ENCODE measurements at regions not wholly inside any gene's neighbourhood (a gene's known extent, or its start where the extent isn't known, plus 50 kb on each side); places are given as distances from the start of the nearest gene placed in this dataset.

DNA sequence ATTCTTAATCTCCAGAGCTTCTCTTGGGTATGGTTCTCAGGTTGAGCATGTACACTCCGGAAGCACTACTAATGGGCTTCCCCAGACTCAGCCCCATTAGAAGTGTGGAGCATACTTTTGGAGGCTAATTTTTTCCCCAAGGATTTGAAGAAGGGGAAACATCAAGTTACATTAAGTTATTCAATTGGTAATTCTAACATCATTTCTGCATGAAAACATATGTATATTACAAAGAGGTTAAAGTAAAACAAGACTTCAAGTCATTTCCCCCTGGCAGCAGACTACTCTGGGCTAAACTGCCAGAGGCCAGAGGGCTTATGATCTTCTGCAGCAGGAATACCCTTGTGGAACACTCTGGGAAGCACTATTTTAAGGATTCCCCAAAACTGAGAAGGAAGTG lies 227.7 kb upstream of the STK17B start:
- CTCF ChIA-PET, result interaction anchor here (1.3 kb wide), 1 partner anchor 63 kb away, joined by 3 read pairs; no protein-coding TSS in a partner anchor
- H3K4me3 Mint-ChIP-seq, result no peak overlapping the region
- no peaks in the 10 kb centered on the region for H3K4me1 Mint-ChIP-seq
- H3K9me3 Mint-ChIP-seq, result no peaks in the 10 kb centered on the region
- H3K36me3 Mint-ChIP-seq, result no peaks in the 10 kb centered on the region
- no peak for DNase-seq
- H3K27me3 Mint-ChIP-seq, result no peaks in the 10 kb centered on the region
- H3K27ac Mint-ChIP-seq, result no peak overlapping the region

- Mint-ChIP-seq H3K27ac (no peak overlapping the region), H3K27me3 (no peaks in the 10 kb centered on the region), H3K36me3 (no peaks in the 10 kb centered on the region), H3K9me3 (no peaks in the 10 kb centered on the region), H3K4me3 (no peak overlapping the region), H3K4me1 (no peaks in the 10 kb centered on the region)
- CTCF ChIA-PET, result no interaction called here
- no peak for DNase-seq
Observed at GRCh38 chr2:196399722-196400691, 228.6 kb upstream of the STK17B start.

DNA sequence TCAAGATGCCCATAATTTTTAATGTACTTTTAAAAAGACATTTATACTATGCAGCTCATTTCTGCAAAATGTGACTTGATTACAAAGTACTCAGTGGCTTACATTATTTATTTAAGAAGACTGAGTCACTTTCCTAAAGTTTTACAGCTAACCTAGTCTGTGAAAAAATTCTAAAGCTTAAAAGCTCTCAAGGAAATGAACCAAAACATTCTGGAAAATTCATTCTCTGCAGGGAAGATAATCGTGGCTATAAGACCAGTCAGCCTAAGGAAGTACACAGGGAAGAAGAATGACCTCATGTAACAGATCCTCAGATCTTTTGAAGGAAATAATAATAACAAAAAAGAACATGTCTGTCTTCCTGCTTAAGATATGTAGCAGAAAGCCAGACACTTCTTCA lies 232.1 kb upstream of the STK17B start:
- H3K36me3 Mint-ChIP-seq, result no peaks in the 10 kb centered on the region
- CTCF ChIA-PET, result no interaction called here
- H3K9me3 Mint-ChIP-seq, result no peaks in the 10 kb centered on the region
- H3K27me3 Mint-ChIP-seq, result no peaks in the 10 kb centered on the region
- no peaks in the 10 kb centered on the region for H3K4me1 Mint-ChIP-seq
- no peak overlapping the region for H3K27ac Mint-ChIP-seq
- H3K4me3 Mint-ChIP-seq, result no peak overlapping the region
- DNase-seq, result no peak

DNA sequence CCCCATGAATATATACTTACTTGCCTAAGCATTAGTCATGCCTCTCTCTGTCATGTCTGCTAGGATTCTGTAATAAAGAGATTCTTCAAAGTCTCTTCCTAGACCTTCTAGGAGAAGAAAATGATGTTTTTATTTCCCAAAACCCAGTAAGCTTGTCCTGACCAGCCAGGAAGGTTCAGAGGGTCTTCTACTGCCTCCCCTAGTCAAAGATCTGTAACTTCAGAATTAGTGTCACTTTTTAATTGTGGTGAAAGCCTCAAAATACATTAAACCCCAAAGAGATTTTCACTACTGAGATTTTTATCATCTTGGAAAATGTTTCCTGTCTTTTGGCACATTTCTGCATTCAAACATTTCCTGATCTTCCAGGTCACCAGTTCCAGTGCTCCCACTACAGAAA lies 232.9 kb upstream of the STK17B start:
- H3K27me3 Mint-ChIP-seq, result peaks cover 4% of the 10 kb centered on the region
- H3K4me1 Mint-ChIP-seq, result no peaks in the 10 kb centered on the region
- no peak overlapping the region for H3K4me3 Mint-ChIP-seq
- no peak overlapping the region for H3K27ac Mint-ChIP-seq
- DNase-seq, result no peak
- CTCF ChIA-PET, result interaction anchor here (1.0 kb wide), 1 partner anchor 326 kb away, joined by 3 read pairs; no protein-coding TSS in a partner anchor
- H3K9me3 Mint-ChIP-seq, result no peaks in the 10 kb centered on the region
- no peaks in the 10 kb centered on the region for H3K36me3 Mint-ChIP-seq

GRCh38 chr2:196407675-196408264 lies 231.7 kb upstream of the CCDC150 start:
- Mint-ChIP-seq H3K27me3 (peaks cover 12% of the 10 kb centered on the region), H3K9me3 (no peaks in the 10 kb centered on the region), H3K4me3 (no peak overlapping the region), H3K4me1 (no peaks in the 10 kb centered on the region), H3K27ac (no peak overlapping the region), H3K36me3 (no peaks in the 10 kb centered on the region)
- CTCF ChIA-PET, result no interaction called here
- DNase-seq, result no peak

DNA sequence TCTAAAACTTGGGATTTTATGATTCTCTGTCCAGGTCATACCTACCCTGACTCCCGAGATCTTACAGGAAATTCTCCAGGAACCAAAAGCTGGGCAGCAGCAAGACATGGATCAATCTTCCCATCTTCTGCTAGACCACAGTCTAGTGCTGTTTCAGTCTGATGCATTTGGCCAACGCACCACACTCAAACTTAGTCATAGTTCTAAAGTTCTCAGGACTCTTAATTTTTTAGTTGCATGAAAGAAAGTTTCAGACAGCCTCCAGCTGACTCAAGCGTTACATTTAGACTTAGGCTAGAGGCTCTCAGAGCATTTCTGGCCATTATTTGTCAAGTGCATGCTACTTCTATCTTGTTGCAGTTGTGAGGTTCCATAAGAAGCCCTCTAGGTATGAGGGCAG lies 230.1 kb upstream of the CCDC150 start:
- Mint-ChIP-seq H3K9me3 (no peaks in the 10 kb centered on the region), H3K36me3 (no peaks in the 10 kb centered on the region)

DNA sequence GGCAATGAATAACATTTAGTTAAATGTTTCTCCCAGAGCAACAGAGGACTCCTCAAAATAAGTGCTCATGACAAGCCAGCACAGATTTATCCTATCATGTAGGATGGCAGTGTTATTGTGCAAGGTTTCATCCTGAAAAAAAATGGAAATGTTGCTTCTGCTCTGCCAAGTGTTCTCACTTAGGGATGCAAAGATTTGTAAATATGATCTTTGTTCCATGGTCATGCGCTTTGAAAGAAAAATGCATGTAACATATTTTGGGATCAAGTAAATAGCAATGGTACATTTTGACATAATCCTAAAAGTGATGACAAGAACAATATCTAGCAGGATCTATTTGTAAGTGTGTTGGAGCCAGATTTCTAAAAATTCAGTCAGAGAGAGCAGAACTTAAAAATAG lies 229.5 kb upstream of the CCDC150 start:
- CTCF ChIA-PET, result no interaction called here
- DNase-seq, result no peak
- no peaks in the 10 kb centered on the region for H3K36me3 Mint-ChIP-seq
- H3K9me3 Mint-ChIP-seq, result no peaks in the 10 kb centered on the region
- H3K4me3 Mint-ChIP-seq, result no peak overlapping the region
- H3K27ac Mint-ChIP-seq, result no peak overlapping the region
- H3K27me3 Mint-ChIP-seq, result peaks cover 16% of the 10 kb centered on the region
- H3K4me1 Mint-ChIP-seq, result peaks cover 1% of the 10 kb centered on the region

More for the DNA sequence above, 230.1 kb upstream of the CCDC150 start:
- H3K4me3 Mint-ChIP-seq, result no peak overlapping the region
- no peak overlapping the region for H3K27ac Mint-ChIP-seq
- CTCF ChIA-PET, result no interaction called here
- H3K4me1 Mint-ChIP-seq, result no peaks in the 10 kb centered on the region
- H3K27me3 Mint-ChIP-seq, result peaks cover 13% of the 10 kb centered on the region
- no peak for DNase-seq

- DNase-seq, result no peak
- H3K4me1 Mint-ChIP-seq, result peaks cover 9% of the 10 kb centered on the region
- peaks cover 22% of the 10 kb centered on the region for H3K27me3 Mint-ChIP-seq
- H3K4me3 Mint-ChIP-seq, result no peak overlapping the region
- H3K36me3 Mint-ChIP-seq, result no peaks in the 10 kb centered on the region
- no peak overlapping the region for H3K27ac Mint-ChIP-seq
- CTCF ChIA-PET, result interaction anchor here (0.6 to 1.0 kb wide), 2 partner anchors 18 to 962 kb away, joined by 3 read pairs; no protein-coding TSS in a partner anchor
- H3K9me3 Mint-ChIP-seq, result no peaks in the 10 kb centered on the region
Observed at GRCh38 chr2:196413821-196414274, 225.7 kb upstream of the CCDC150 start.

GRCh38 chr2:196415384-196415783 lies 224.1 kb upstream of the CCDC150 start:
- Mint-ChIP-seq H3K4me3 (peak overlapping the region; percentile 48), H3K36me3 (no peaks in the 10 kb centered on the region), H3K27ac (no peak overlapping the region), H3K27me3 (peaks cover 16% of the 10 kb centered on the region), H3K9me3 (no peaks in the 10 kb centered on the region), H3K4me1 (peaks cover 9% of the 10 kb centered on the region)
- DNase-seq, result peak; percentile 22
- CTCF ChIA-PET, result interaction anchor here (0.9 kb wide), 1 partner anchor 338 kb away, joined by 3 read pairs; no protein-coding TSS in a partner anchor

DNA sequence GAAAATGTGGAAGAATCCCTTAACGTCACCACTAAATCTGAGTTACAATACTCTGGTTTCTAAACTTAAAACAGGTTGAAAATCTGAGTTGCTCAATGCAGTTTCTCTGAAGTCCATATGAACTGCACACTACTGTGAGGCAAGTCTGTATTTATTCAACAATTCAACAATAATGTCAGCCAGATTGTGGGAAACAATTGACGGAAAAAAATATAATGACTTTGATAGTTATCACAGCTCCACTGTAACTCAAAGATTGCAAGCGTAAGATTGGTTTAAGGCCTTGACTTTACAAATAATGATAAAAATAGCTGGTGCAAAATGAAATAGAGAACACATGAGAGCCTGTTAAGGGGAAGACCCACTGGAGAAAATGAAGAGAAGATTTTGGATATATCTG lies 219.4 kb upstream of the CCDC150 start:
- DNase-seq, result no peak
- Mint-ChIP-seq H3K4me3 (no peak overlapping the region), H3K9me3 (no peaks in the 10 kb centered on the region), H3K27ac (no peak overlapping the region), H3K36me3 (no peaks in the 10 kb centered on the region), H3K27me3 (peaks cover 6% of the 10 kb centered on the region), H3K4me1 (peaks cover 6% of the 10 kb centered on the region)
- CTCF ChIA-PET, result no interaction called here

GRCh38 chr2:196421880-196422279 lies 217.6 kb upstream of the CCDC150 start:
- no peak overlapping the region for H3K4me3 Mint-ChIP-seq
- CTCF ChIA-PET, result interaction anchor here (1.0 kb wide), 1 partner anchor 31 kb away, joined by 4 read pairs; no protein-coding TSS in a partner anchor
- DNase-seq, result no peak
- no peaks in the 10 kb centered on the region for H3K4me1 Mint-ChIP-seq
- no peaks in the 10 kb centered on the region for H3K27me3 Mint-ChIP-seq
- H3K27ac Mint-ChIP-seq, result no peak overlapping the region
- no peaks in the 10 kb centered on the region for H3K36me3 Mint-ChIP-seq
- no peaks in the 10 kb centered on the region for H3K9me3 Mint-ChIP-seq

DNA sequence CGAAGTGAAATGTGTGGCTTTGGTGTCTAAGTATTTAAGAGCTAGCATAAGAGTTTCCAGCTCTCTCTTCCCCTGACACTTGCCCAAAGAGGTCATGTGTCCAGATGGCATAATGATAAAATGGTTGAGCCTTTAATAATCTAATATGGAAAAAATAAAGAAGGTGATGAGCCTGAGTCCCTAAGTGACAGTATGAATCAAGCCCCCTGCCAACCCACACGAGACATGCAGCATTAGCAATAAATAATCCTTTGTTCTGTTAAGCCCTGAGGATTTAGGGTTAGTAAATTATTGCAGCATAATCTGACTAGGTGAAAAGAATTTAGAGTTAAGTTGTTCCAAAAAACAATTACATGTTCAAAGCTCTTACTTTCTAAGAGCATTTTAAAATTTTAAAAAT lies 217.2 kb upstream of the CCDC150 start:
- H3K4me1 Mint-ChIP-seq, result no peaks in the 10 kb centered on the region
- no peaks in the 10 kb centered on the region for H3K27me3 Mint-ChIP-seq
- no peak overlapping the region for H3K27ac Mint-ChIP-seq
- CTCF ChIA-PET, result interaction anchor here (1.0 kb wide), 1 partner anchor 31 kb away, joined by 4 read pairs; no protein-coding TSS in a partner anchor
- no peak overlapping the region for H3K4me3 Mint-ChIP-seq
- no peaks in the 10 kb centered on the region for H3K9me3 Mint-ChIP-seq
- no peaks in the 10 kb centered on the region for H3K36me3 Mint-ChIP-seq
- DNase-seq, result no peak

GRCh38 chr2:196426122-196426521 lies 213.4 kb upstream of the CCDC150 start:
- no peaks in the 10 kb centered on the region for H3K36me3 Mint-ChIP-seq
- no peak overlapping the region for H3K27ac Mint-ChIP-seq
- H3K9me3 Mint-ChIP-seq, result no peaks in the 10 kb centered on the region
- H3K4me3 Mint-ChIP-seq, result no peak overlapping the region
- peaks cover 3% of the 10 kb centered on the region for H3K27me3 Mint-ChIP-seq
- peaks cover 6% of the 10 kb centered on the region for H3K4me1 Mint-ChIP-seq
- no peak for DNase-seq
- CTCF ChIA-PET, result no interaction called here

GRCh38 chr2:196427986-196428634 lies 211.4 kb upstream of the CCDC150 start:
- DNase-seq, result no peak
- Mint-ChIP-seq H3K9me3 (no peaks in the 10 kb centered on the region), H3K36me3 (no peaks in the 10 kb centered on the region), H3K4me3 (no peak overlapping the region), H3K4me1 (peaks cover 6% of the 10 kb centered on the region), H3K27me3 (peaks cover 5% of the 10 kb centered on the region), H3K27ac (no peak overlapping the region)
- CTCF ChIA-PET, result no interaction called here
